CD14-positive monocyte (primary cell): ENCODE measurements at regions not wholly inside any gene's neighbourhood (a gene's known extent, or its start where the extent isn't known, plus 50 kb on each side); places are given as distances from the start of the nearest gene placed in this dataset.

Source experiments
- DNase-seq, 3 donors: peaks; one replicate each; pipeline ENCODE4 v3.0.0-alpha.2; 2011 to 2022
- H2AFZ ChIP-seq: 2 replicates; pipeline ENCODE4 v1.6.0; 2012; ENCODE audit warnings: mild to moderate bottlenecking, low read depth, low read length, inconsistent platforms; ENCODE audit not compliant: insufficient read depth, poor library complexity, severe bottlenecking
- H3K27ac ChIP-seq, 2 donors: 1 replicate in 1 of 2; 2 replicates in 1 of 2; pipeline ENCODE4 v1.5.1; 2012 to 2013; ENCODE audit warnings: low read length in 2 of 2, control low read depth in 1 of 2, inconsistent platforms in 1 of 2, low read depth in 1 of 2, mild to moderate bottlenecking in 1 of 2
- H3K27me3 ChIP-seq, 2 donors: one replicate each; pipeline versions ENCODE4 v1.6.0 to v1.6.1; 2011 to 2013; ENCODE audit warnings: low read length in 2 of 2; ENCODE audit not compliant: control insufficient read depth in 2 of 2, insufficient read depth in 2 of 2
- H3K36me3 ChIP-seq, 2 donors: replicated peaks in 1 of 2; 1 replicate in 1 of 2; 2 replicates in 1 of 2; pipeline versions ENCODE4 v1.5.1 to v1.6.1; 2012 to 2013; ENCODE audit warnings: low read length in 2 of 2, control low read depth in 1 of 2, inconsistent platforms in 1 of 2, mild to moderate bottlenecking in 1 of 2; ENCODE audit not compliant: insufficient read depth in 2 of 2, control insufficient read depth in 1 of 2
- H3K4me1 ChIP-seq, 2 donors: 1 replicate in 1 of 2; 2 replicates in 1 of 2; pipeline versions ENCODE4 v1.5.1 to v1.6.1; 2012 to 2013; ENCODE audit warnings: low read length in 2 of 2, control low read depth in 1 of 2, inconsistent platforms in 1 of 2, mild to moderate bottlenecking in 1 of 2, moderate library complexity in 1 of 2; ENCODE audit not compliant: insufficient read depth in 2 of 2, control insufficient read depth in 1 of 2
- H3K4me2 ChIP-seq: replicated peaks from 2 replicates; pipeline ENCODE3; 2012; ENCODE audit warnings: low read length, moderate library complexity, mild to moderate bottlenecking; ENCODE audit not compliant: poor library complexity, severe bottlenecking; ENCODE audit errors: extremely low read depth
- H3K4me3 ChIP-seq, 3 experiments: fragments of 200-600 bp in 1 of 3; sonication (generic) in 1 of 3; replicated peaks in 1 of 3; 1 replicate in 2 of 3; 2 replicates in 1 of 3; pipeline ENCODE4 v1.5.1; 2011 to 2013; ENCODE audit warnings: low read length in 3 of 3, mild to moderate bottlenecking in 3 of 3, control low read depth in 2 of 3, low read depth in 2 of 3, inconsistent platforms in 1 of 3, moderate library complexity in 1 of 3
- H3K79me2 ChIP-seq: 2 replicates; pipeline ENCODE4 v1.6.0; 2012; ENCODE audit warnings: mild to moderate bottlenecking, control low read depth, inconsistent platforms, low read length, moderate library complexity; ENCODE audit not compliant: insufficient read depth
- H3K9ac ChIP-seq: 2 replicates; pipeline ENCODE4 v1.6.0; 2017; ENCODE audit warnings: low read length, mild to moderate bottlenecking; ENCODE audit not compliant: insufficient read depth, poor library complexity, severe bottlenecking
- H3K9me3 ChIP-seq, 2 donors: replicated peaks in 1 of 2; 1 replicate in 1 of 2; 2 replicates in 1 of 2; pipeline versions ENCODE4 v1.5.1 to v1.6.1; 2012 to 2013; ENCODE audit warnings: low read length in 2 of 2, control low read depth in 1 of 2; ENCODE audit not compliant: control insufficient read depth in 1 of 2, insufficient read depth in 1 of 2
- H4K20me1 ChIP-seq: 2 replicates; pipeline ENCODE4 v1.6.0; 2012; ENCODE audit warnings: mild to moderate bottlenecking, low read length, control low read depth, moderate library complexity; ENCODE audit not compliant: insufficient read depth
- H3K27ac Mint-ChIP-seq, 7 donors: one replicate each; pipeline ENCODE4 v1.8.0; 2020; ENCODE audit warnings: mild to moderate bottlenecking in 7 of 7, mixed read lengths in 7 of 7, moderate library complexity in 6 of 7, inconsistent platforms in 2 of 7
- H3K27me3 Mint-ChIP-seq, 3 donors: one replicate each; pipeline ENCODE4 v1.8.0; 2021 to 2022; ENCODE audit warnings: low read depth in 3 of 3, mild to moderate bottlenecking in 3 of 3, mixed read lengths in 3 of 3, moderate library complexity in 3 of 3, inconsistent platforms in 1 of 3
- H3K36me3 Mint-ChIP-seq, 2 donors: one replicate each; pipeline ENCODE4 v1.8.0; 2020; ENCODE audit warnings: mixed read lengths in 2 of 2, inconsistent platforms in 1 of 2, mild to moderate bottlenecking in 1 of 2
- H3K4me1 Mint-ChIP-seq: one replicate; pipeline ENCODE4 v1.8.0; 2020; ENCODE audit warnings: mild to moderate bottlenecking, mixed read lengths
- H3K4me3 Mint-ChIP-seq, 2 donors: one replicate each; pipeline ENCODE4 v1.8.0; 2020; ENCODE audit warnings: mild to moderate bottlenecking in 2 of 2, mixed read lengths in 2 of 2, moderate library complexity in 1 of 2
- H3K9me3 Mint-ChIP-seq, 7 donors: one replicate each; pipeline ENCODE4 v1.8.0; 2020 to 2022; ENCODE audit warnings: mixed read lengths in 7 of 7, mild to moderate bottlenecking in 6 of 7, moderate library complexity in 6 of 7, inconsistent platforms in 2 of 7
- CTCF ChIP-seq: fragments of 200-600 bp; IDR thresholded peaks from one replicate; pipeline ENCODE4 v1.8.0; 2022; ENCODE audit warnings: antibody characterized with exemption, mild to moderate bottlenecking
- WGBS: methylation state at CpG from one replicate; pipeline ENCODE4 v1.1.5; 2013; ENCODE audit warnings: missing lambda C conversion rate; ENCODE audit not compliant: insufficient coverage; 5-methylcytosine and 5-hydroxymethylcytosine counted together
- intact Hi-C, 2 donors: fragments of 100-400 bp; cut with micrococcal nuclease; formaldehyde crosslinking; loops; one replicate each; pipeline versions ENCODE4 v1.15.0 to v1.15.1; 2023

GRCh38 chr5:91464886-91465646 lies 81.9 kb upstream of the ARRDC3 start:
- peaks cover 20% of the 10 kb centered on the region for H3K4me1 Mint-ChIP-seq
- no peak overlapping the region for H3K4me2 ChIP-seq
- H3K9me3 Mint-ChIP-seq, result peaks cover 0 to 7% (median 2%) of the 10 kb centered on the region in 7 donors
- H3K27me3 Mint-ChIP-seq, result peaks cover 0 to 3% (median 0%) of the 10 kb centered on the region in 3 donors
- no peaks in the 10 kb centered on the region for H3K36me3 ChIP-seq
- no peaks in the 10 kb centered on the region for H4K20me1 ChIP-seq
- H3K79me2 ChIP-seq, result no peaks in the 10 kb centered on the region
- H3K27ac Mint-ChIP-seq, result no peak overlapping the region
- no peaks in the 10 kb centered on the region for H3K9me3 ChIP-seq
- H3K36me3 Mint-ChIP-seq, result no peaks in the 10 kb centered on the region
- H3K27me3 ChIP-seq, result no peaks in the 10 kb centered on the region
- intact Hi-C loops, result no loop called here
- no peak overlapping the region for H2AFZ ChIP-seq
- DNase-seq, result no peak
- WGBS, result 100% methylated on average over 1 of the region's 4 CpGs
- H3K9ac ChIP-seq, result no peak overlapping the region
- no peak for TF ChIP-seq CTCF
- H3K4me1 ChIP-seq, result peaks cover 16 to 17% of the 10 kb centered on the region in 2 donors
- no peak overlapping the region for H3K27ac ChIP-seq
- H3K4me3 Mint-ChIP-seq, result no peak overlapping the region
- no peak overlapping the region for H3K4me3 ChIP-seq

GRCh38 chr5:91457681-91458058 lies 74.6 kb upstream of the ARRDC3 start:
- no peak overlapping the region for H3K4me3 Mint-ChIP-seq
- no CpG with 5 or more reads among the region's 1 CpG for WGBS
- no peak overlapping the region for H3K9ac ChIP-seq
- no peak overlapping the region for H3K4me2 ChIP-seq
- no peak for DNase-seq
- no peaks in the 10 kb centered on the region for H3K27me3 ChIP-seq
- peaks cover 0 to 2% (median 0%) of the 10 kb centered on the region in 3 donors for H3K27me3 Mint-ChIP-seq
- H3K9me3 ChIP-seq, result no peaks in the 10 kb centered on the region
- H3K36me3 ChIP-seq, result no peaks in the 10 kb centered on the region
- intact Hi-C loops, result no loop called here
- H3K4me3 ChIP-seq, result no peak overlapping the region
- H3K27ac Mint-ChIP-seq, result no peak overlapping the region
- no peaks in the 10 kb centered on the region for H3K4me1 Mint-ChIP-seq
- no peak overlapping the region for H2AFZ ChIP-seq
- H4K20me1 ChIP-seq, result no peaks in the 10 kb centered on the region
- TF ChIP-seq CTCF, result no peak
- H3K27ac ChIP-seq, result no peak overlapping the region
- peaks cover 0 to 4% (median 0%) of the 10 kb centered on the region in 7 donors for H3K9me3 Mint-ChIP-seq
- no peaks in the 10 kb centered on the region for H3K4me1 ChIP-seq
- no peaks in the 10 kb centered on the region for H3K79me2 ChIP-seq
- H3K36me3 Mint-ChIP-seq, result no peaks in the 10 kb centered on the region
